GM23248 (cell line): ENCODE measurements at regions not wholly inside any gene's neighbourhood (a gene's known extent, or its start where the extent isn't known, plus 50 kb on each side); places are given as distances from the start of the nearest gene placed in this dataset.

ENCODE experiments used
- EZH2 ChIP-seq: fragments of 200-600 bp; sonication (generic); IDR thresholded peaks from 2 replicates; pipeline ENCODE4 v1.6.1; 2018; ENCODE audit warnings: antibody characterized with exemption, mild to moderate bottlenecking; ENCODE audit not compliant: insufficient read depth, poor library complexity, severe bottlenecking
- EZH2phosphoT487 ChIP-seq: fragments of 200-600 bp; sonication (generic); IDR thresholded peaks from 2 replicates; pipeline ENCODE4 v1.6.1; 2018; ENCODE audit warnings: antibody characterized with exemption, moderate library complexity, mild to moderate bottlenecking, low read depth; ENCODE audit not compliant: insufficient read depth

DNA sequence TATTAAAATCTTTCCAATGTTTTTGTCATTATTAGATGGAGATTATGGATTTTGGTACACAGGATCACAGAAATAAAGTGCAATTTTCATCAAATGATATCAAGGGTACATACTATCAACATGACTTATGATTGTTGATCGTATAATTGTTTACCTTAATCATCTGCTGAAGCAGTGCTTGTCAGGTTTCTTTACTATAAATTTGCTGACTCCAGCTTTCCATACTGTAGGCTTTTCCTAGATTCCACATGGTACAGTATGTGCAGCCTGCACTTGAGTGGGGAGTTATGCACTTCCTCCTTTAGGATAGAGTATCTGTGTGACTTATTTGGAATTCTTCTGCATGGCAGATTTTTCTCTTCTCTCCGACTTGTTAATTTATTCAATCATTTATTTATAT, 187.6 kb upstream of the DPP10 start:
- TF ChIP-seq EZH2 (no peak), EZH2phosphoT487 (no peak)
